ENCODE measurements at regions not wholly inside any gene's neighbourhood (a gene's known extent, or its start where the extent isn't known, plus 50 kb on each side); places are given as distances from the start of the nearest gene placed in this dataset.

GRCh38 chr16:73209190-73209589 lies 161.3 kb upstream of the ZFHX3 start:
- Histone ChIP-seq H3K27ac (ENCODE audit: low read length) (no peak overlapping the region), H3K4me1 (ENCODE audit: control insufficient read depth, insufficient read depth, low read length) (no peaks in the 10 kb centered on the region), H3K9ac (ENCODE audit: low read length in 2 of 2) (no peak overlapping the region), H3K27me3 (ENCODE audit: control insufficient read depth in 1 of 2, insufficient read depth in 2 of 2, low read length in 2 of 2) (no peaks in the 10 kb centered on the region), H3K9me3 (ENCODE audit: control insufficient read depth in 2 of 2, low read length in 2 of 2) (no peaks in the 10 kb centered on the region), H3K4me3 (ENCODE audit: low read length in 2 of 2) (no peak overlapping the region), H3K36me3 (ENCODE audit: control insufficient read depth in 2 of 2, insufficient read depth in 2 of 2, low read length in 2 of 2) (no peaks in the 10 kb centered on the region)

- no peak overlapping the region for H3K4me3 ChIP-seq (ENCODE audit: low read length in 2 of 2)
- H3K9me3 ChIP-seq (ENCODE audit: control insufficient read depth in 2 of 2, low read length in 2 of 2): no peaks in the 10 kb centered on the region
- no peak overlapping the region for H3K9ac ChIP-seq (ENCODE audit: low read length in 2 of 2)
- no peaks in the 10 kb centered on the region for H3K36me3 ChIP-seq (ENCODE audit: control insufficient read depth in 2 of 2, insufficient read depth in 2 of 2, low read length in 2 of 2)
- H3K27me3 ChIP-seq (ENCODE audit: control insufficient read depth in 1 of 2, insufficient read depth in 2 of 2, low read length in 2 of 2): no peaks in the 10 kb centered on the region
- no peaks in the 10 kb centered on the region for H3K4me1 ChIP-seq (ENCODE audit: control insufficient read depth, insufficient read depth, low read length)
- H3K27ac ChIP-seq (ENCODE audit: low read length): no peak overlapping the region
These were observed 158.3 kb upstream of the ZFHX3 start for GRCh38 chr16:73206151-73206707.

GRCh38 chr16:73205153-73205886 lies 157.4 kb upstream of the ZFHX3 start:
- Histone ChIP-seq H3K4me3 (ENCODE audit: low read length in 2 of 2) (no peak overlapping the region), H3K27me3 (ENCODE audit: control insufficient read depth in 1 of 2, insufficient read depth in 2 of 2, low read length in 2 of 2) (no peaks in the 10 kb centered on the region), H3K27ac (ENCODE audit: low read length) (no peak overlapping the region), H3K36me3 (ENCODE audit: control insufficient read depth in 2 of 2, insufficient read depth in 2 of 2, low read length in 2 of 2) (no peaks in the 10 kb centered on the region), H3K9ac (ENCODE audit: low read length in 2 of 2) (no peak overlapping the region), H3K9me3 (ENCODE audit: control insufficient read depth in 2 of 2, low read length in 2 of 2) (no peaks in the 10 kb centered on the region), H3K4me1 (ENCODE audit: control insufficient read depth, insufficient read depth, low read length) (no peaks in the 10 kb centered on the region)

GRCh38 chr16:73204359-73205152 lies 156.6 kb upstream of the ZFHX3 start:
- H3K4me3 ChIP-seq (ENCODE audit: low read length in 2 of 2): no peak overlapping the region
- H3K4me1 ChIP-seq (ENCODE audit: control insufficient read depth, insufficient read depth, low read length): no peaks in the 10 kb centered on the region
- no peak overlapping the region for H3K27ac ChIP-seq (ENCODE audit: low read length)
- no peaks in the 10 kb centered on the region for H3K9me3 ChIP-seq (ENCODE audit: control insufficient read depth in 2 of 2, low read length in 2 of 2)
- no peak overlapping the region for H3K9ac ChIP-seq (ENCODE audit: low read length in 2 of 2)
- H3K36me3 ChIP-seq (ENCODE audit: control insufficient read depth in 2 of 2, insufficient read depth in 2 of 2, low read length in 2 of 2): no peaks in the 10 kb centered on the region
- no peaks in the 10 kb centered on the region for H3K27me3 ChIP-seq (ENCODE audit: control insufficient read depth in 1 of 2, insufficient read depth in 2 of 2, low read length in 2 of 2)

GRCh38 chr16:73202161-73202729 lies 154.3 kb upstream of the ZFHX3 start:
- H3K27me3 ChIP-seq (ENCODE audit: control insufficient read depth in 1 of 2, insufficient read depth in 2 of 2, low read length in 2 of 2): no peaks in the 10 kb centered on the region
- H3K4me1 ChIP-seq (ENCODE audit: control insufficient read depth, insufficient read depth, low read length): no peaks in the 10 kb centered on the region
- no peak overlapping the region for H3K4me3 ChIP-seq (ENCODE audit: low read length in 2 of 2)
- no peak overlapping the region for H3K27ac ChIP-seq (ENCODE audit: low read length)
- no peaks in the 10 kb centered on the region for H3K9me3 ChIP-seq (ENCODE audit: control insufficient read depth in 2 of 2, low read length in 2 of 2)
- no peaks in the 10 kb centered on the region for H3K36me3 ChIP-seq (ENCODE audit: control insufficient read depth in 2 of 2, insufficient read depth in 2 of 2, low read length in 2 of 2)
- no peak overlapping the region for H3K9ac ChIP-seq (ENCODE audit: low read length in 2 of 2)

GRCh38 chr16:73199214-73199613 lies 151.3 kb upstream of the ZFHX3 start:
- H3K9ac ChIP-seq (ENCODE audit: low read length in 2 of 2): no peak overlapping the region
- no peaks in the 10 kb centered on the region for H3K9me3 ChIP-seq (ENCODE audit: control insufficient read depth in 2 of 2, low read length in 2 of 2)
- H3K36me3 ChIP-seq (ENCODE audit: control insufficient read depth in 2 of 2, insufficient read depth in 2 of 2, low read length in 2 of 2): no peaks in the 10 kb centered on the region

GRCh38 chr16:73198481-73198880 lies 150.6 kb upstream of the ZFHX3 start:
- H3K27me3 ChIP-seq (ENCODE audit: control insufficient read depth in 1 of 2, insufficient read depth in 2 of 2, low read length in 2 of 2): no peaks in the 10 kb centered on the region
- no peak overlapping the region for H3K9ac ChIP-seq (ENCODE audit: low read length in 2 of 2)
- no peaks in the 10 kb centered on the region for H3K4me1 ChIP-seq (ENCODE audit: control insufficient read depth, insufficient read depth, low read length)
- no peak overlapping the region for H3K27ac ChIP-seq (ENCODE audit: low read length)
- H3K36me3 ChIP-seq (ENCODE audit: control insufficient read depth in 2 of 2, insufficient read depth in 2 of 2, low read length in 2 of 2): no peaks in the 10 kb centered on the region
- H3K4me3 ChIP-seq (ENCODE audit: low read length in 2 of 2): no peak overlapping the region
- no peaks in the 10 kb centered on the region for H3K9me3 ChIP-seq (ENCODE audit: control insufficient read depth in 2 of 2, low read length in 2 of 2)

More at GRCh38 chr16:73199214-73199613, 151.3 kb upstream of the ZFHX3 start:
- Histone ChIP-seq H3K4me1 (ENCODE audit: control insufficient read depth, insufficient read depth, low read length) (no peaks in the 10 kb centered on the region), H3K27me3 (ENCODE audit: control insufficient read depth in 1 of 2, insufficient read depth in 2 of 2, low read length in 2 of 2) (no peaks in the 10 kb centered on the region), H3K27ac (ENCODE audit: low read length) (no peak overlapping the region), H3K4me3 (ENCODE audit: low read length in 2 of 2) (no peak overlapping the region)

GRCh38 chr16:73197598-73197997 lies 149.7 kb upstream of the ZFHX3 start:
- H3K4me3 ChIP-seq (ENCODE audit: low read length in 2 of 2): no peak overlapping the region
- H3K27ac ChIP-seq (ENCODE audit: low read length): no peak overlapping the region
- H3K9me3 ChIP-seq (ENCODE audit: control insufficient read depth in 2 of 2, low read length in 2 of 2): no peaks in the 10 kb centered on the region
- no peak overlapping the region for H3K9ac ChIP-seq (ENCODE audit: low read length in 2 of 2)
- no peaks in the 10 kb centered on the region for H3K4me1 ChIP-seq (ENCODE audit: control insufficient read depth, insufficient read depth, low read length)
- no peaks in the 10 kb centered on the region for H3K36me3 ChIP-seq (ENCODE audit: control insufficient read depth in 2 of 2, insufficient read depth in 2 of 2, low read length in 2 of 2)
- H3K27me3 ChIP-seq (ENCODE audit: control insufficient read depth in 1 of 2, insufficient read depth in 2 of 2, low read length in 2 of 2): no peaks in the 10 kb centered on the region

GRCh38 chr16:73196670-73197069 lies 148.7 kb upstream of the ZFHX3 start:
- no peak overlapping the region for H3K4me3 ChIP-seq (ENCODE audit: low read length in 2 of 2)
- H3K27me3 ChIP-seq (ENCODE audit: control insufficient read depth in 1 of 2, insufficient read depth in 2 of 2, low read length in 2 of 2): no peaks in the 10 kb centered on the region
- H3K36me3 ChIP-seq (ENCODE audit: control insufficient read depth in 2 of 2, insufficient read depth in 2 of 2, low read length in 2 of 2): no peaks in the 10 kb centered on the region
- H3K27ac ChIP-seq (ENCODE audit: low read length): no peak overlapping the region
- H3K4me1 ChIP-seq (ENCODE audit: control insufficient read depth, insufficient read depth, low read length): no peaks in the 10 kb centered on the region
- no peak overlapping the region for H3K9ac ChIP-seq (ENCODE audit: low read length in 2 of 2)
- no peaks in the 10 kb centered on the region for H3K9me3 ChIP-seq (ENCODE audit: control insufficient read depth in 2 of 2, low read length in 2 of 2)

GRCh38 chr16:73193464-73193863 lies 145.5 kb upstream of the ZFHX3 start:
- H3K36me3 ChIP-seq (ENCODE audit: control insufficient read depth in 2 of 2, insufficient read depth in 2 of 2, low read length in 2 of 2): no peaks in the 10 kb centered on the region
- H3K27me3 ChIP-seq (ENCODE audit: control insufficient read depth in 1 of 2, insufficient read depth in 2 of 2, low read length in 2 of 2): no peaks in the 10 kb centered on the region
- no peaks in the 10 kb centered on the region for H3K4me1 ChIP-seq (ENCODE audit: control insufficient read depth, insufficient read depth, low read length)
- no peak overlapping the region for H3K27ac ChIP-seq (ENCODE audit: low read length)
- H3K4me3 ChIP-seq (ENCODE audit: low read length in 2 of 2): no peak overlapping the region
- no peak overlapping the region for H3K9ac ChIP-seq (ENCODE audit: low read length in 2 of 2)
- no peaks in the 10 kb centered on the region for H3K9me3 ChIP-seq (ENCODE audit: control insufficient read depth in 2 of 2, low read length in 2 of 2)

Data from stomach smooth muscle (tissue), 2 donors.